Fibroblast of mammary gland (primary cell): ENCODE measurements at regions not wholly inside any gene's neighbourhood (a gene's known extent, or its start where the extent isn't known, plus 50 kb on each side); places are given as distances from the start of the nearest gene placed in this dataset.

Experiments
- DNase-seq: peaks from one replicate; pipeline ENCODE4 v3.0.0-alpha.2; 2010; ENCODE audit warnings: low read depth
- H3K4me3 ChIP-seq: 2 replicates; pipeline ENCODE4 v1.5.1; 2011; ENCODE audit warnings: low read depth, mild to moderate bottlenecking, low read length, moderate library complexity; ENCODE audit not compliant: control insufficient read depth
- TF ChIP-seq, protein P1 (sequence below): conservative IDR thresholded peaks from 2 replicates; pipeline ENCODE4 v1.5.1; 2011; ENCODE audit warnings: low read depth, low read length, inconsistent platforms; ENCODE audit not compliant: control insufficient read depth, insufficient read depth

GRCh38 chr19:28245937-28246336, 967.0 kb downstream of the UQCRFS1 start:
- no peak for DNase-seq
- no peak overlapping the region for H3K4me3 ChIP-seq
- TF ChIP-seq, protein P1, sequence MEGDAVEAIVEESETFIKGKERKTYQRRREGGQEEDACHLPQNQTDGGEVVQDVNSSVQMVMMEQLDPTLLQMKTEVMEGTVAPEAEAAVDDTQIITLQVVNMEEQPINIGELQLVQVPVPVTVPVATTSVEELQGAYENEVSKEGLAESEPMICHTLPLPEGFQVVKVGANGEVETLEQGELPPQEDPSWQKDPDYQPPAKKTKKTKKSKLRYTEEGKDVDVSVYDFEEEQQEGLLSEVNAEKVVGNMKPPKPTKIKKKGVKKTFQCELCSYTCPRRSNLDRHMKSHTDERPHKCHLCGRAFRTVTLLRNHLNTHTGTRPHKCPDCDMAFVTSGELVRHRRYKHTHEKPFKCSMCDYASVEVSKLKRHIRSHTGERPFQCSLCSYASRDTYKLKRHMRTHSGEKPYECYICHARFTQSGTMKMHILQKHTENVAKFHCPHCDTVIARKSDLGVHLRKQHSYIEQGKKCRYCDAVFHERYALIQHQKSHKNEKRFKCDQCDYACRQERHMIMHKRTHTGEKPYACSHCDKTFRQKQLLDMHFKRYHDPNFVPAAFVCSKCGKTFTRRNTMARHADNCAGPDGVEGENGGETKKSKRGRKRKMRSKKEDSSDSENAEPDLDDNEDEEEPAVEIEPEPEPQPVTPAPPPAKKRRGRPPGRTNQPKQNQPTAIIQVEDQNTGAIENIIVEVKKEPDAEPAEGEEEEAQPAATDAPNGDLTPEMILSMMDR: no peak

DNA sequence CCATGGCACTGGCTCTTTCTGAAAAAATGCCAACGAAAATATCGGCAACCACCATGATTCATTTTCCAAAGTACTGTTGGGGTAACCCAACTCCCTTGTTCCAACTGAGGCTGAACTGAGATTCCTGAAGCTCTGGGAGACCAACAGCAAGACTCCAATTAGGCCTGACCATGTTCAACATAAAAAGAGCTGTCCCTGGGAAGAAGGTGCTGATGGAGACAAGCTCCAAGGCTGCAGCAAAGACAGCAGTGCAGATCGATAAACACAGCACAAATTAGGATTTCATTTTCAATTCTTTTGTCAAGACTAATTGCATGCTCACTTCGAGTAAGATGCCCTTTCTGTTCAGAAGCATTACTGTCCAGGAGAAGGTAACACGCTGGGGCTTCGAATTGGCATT, 968.0 kb downstream of the UQCRFS1 start:
- no peak for DNase-seq
- no peak overlapping the region for H3K4me3 ChIP-seq
- TF ChIP-seq, protein P1: no peak

- no peak overlapping the region for H3K4me3 ChIP-seq
- TF ChIP-seq, protein P1: peak; percentile 76
- DNase-seq: peak; percentile 55
Measured at GRCh38 chr19:28242317-28242927, 970.5 kb downstream of the UQCRFS1 start.

DNA sequence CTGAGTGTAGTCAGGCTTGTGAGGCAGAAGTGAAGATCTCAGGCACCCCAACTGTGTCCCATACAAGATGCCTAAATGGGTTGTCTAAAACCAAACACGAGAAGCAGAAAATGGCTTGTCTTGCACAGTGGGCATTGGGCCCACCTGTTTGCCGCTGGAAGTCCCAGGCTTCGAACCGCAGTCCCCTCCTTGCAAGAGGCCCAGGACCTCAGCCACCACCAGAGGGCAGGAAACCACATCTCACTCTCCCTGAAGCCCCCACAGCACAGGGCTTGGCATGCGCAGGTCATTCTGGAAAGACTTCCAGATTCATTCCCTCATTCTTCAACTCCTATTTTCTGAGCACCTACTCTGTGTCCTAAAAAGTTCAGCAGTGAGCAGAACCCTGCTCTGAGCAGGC, 973.7 kb downstream of the UQCRFS1 start:
- DNase-seq: peak; percentile 16
- TF ChIP-seq, protein P1: peak; percentile 25
- no peak overlapping the region for H3K4me3 ChIP-seq

DNA sequence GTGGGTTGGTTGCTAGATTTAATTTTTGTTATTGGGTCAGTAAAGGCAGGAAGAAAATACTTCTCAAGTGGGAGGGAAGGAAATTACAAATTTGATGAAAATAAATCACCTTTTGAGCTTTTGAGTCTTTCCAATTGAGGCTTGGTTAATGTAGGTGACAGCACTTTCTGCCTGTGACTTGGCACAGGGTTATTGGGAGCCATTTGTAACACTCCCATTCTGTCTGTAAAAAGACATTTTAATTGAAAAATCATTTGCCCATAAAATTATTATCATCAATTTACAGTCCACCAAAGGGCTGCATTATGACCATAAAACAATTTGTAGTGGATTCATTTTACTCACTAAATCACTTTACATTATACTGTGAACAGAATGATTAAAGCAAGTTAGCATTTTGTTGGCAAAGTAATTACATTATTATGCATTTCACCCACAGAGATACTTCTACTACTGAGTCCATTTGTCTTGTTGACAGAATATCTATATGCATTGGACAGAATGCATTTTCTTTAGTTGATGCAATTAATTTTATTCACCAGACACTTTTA, 974.6 kb downstream of the UQCRFS1 start:
- TF ChIP-seq, protein P1: no peak
- no peak for DNase-seq
- H3K4me3 ChIP-seq: no peak overlapping the region

DNA sequence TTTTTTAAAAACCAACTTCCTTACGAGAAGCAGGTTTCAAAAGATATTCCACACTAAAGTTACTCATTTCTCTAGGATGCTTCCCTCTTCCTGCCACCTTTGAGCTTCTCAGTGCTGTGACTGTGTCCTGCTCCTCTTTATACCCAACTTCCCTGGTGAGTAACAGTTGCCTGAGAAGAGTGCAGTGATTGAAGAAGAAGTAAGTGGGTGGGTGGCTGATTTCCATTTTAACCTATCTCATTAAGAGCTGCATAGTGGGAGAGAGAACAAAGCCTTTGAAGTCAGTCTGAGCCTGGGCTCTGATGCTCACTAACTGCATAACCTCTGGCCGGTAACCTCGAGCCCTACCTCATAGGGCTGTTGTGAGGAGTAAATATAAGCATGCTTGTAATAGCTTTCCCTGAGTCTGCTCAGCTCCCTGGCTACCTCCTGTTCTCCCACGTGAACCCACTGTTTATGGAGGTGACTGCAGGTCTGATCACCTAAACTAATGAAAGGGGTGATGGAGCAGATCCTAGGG, 977.3 kb downstream of the UQCRFS1 start:
- DNase-seq: no peak

More for the DNA sequence above, 977.3 kb downstream of the UQCRFS1 start:
- TF ChIP-seq, protein P1: no peak
- no peak overlapping the region for H3K4me3 ChIP-seq
